Calu3 (cell line): ENCODE measurements at regions not wholly inside any gene's neighbourhood (a gene's known extent, or its start where the extent isn't known, plus 50 kb on each side); places are given as distances from the start of the nearest gene placed in this dataset.

Source experiments
- BruUV-seq: library from RNA; stranded (reverse); fragments of 400-500 nt; replicated peaks from 2 replicates; lab custom pipeline; 2021; lab: Mats Ljungman, UMichigan
- CTCF ChIA-PET: fragments of 300-600 bp; sonication (Branson Sonifier 250); formaldehyde crosslinking; loops from one replicate; lab custom pipeline; 2022; ENCODE audit warnings: antibody characterized with exemption; lab: Charles Lee
- DNase-seq: peaks from one replicate; pipeline ENCODE4 v3.0.0; 2022
- H3K27ac Mint-ChIP-seq: one replicate; pipeline ENCODE4 v1.8.0; 2022; ENCODE audit warnings: mixed read lengths; ENCODE audit not compliant: unreplicated experiment
- H3K27me3 Mint-ChIP-seq: one replicate; pipeline ENCODE4 v1.8.0; 2022; ENCODE audit warnings: mixed read lengths; ENCODE audit not compliant: unreplicated experiment
- H3K36me3 Mint-ChIP-seq: one replicate; pipeline ENCODE4 v1.8.0; 2022; ENCODE audit warnings: mild to moderate bottlenecking, moderate library complexity, mixed read lengths; ENCODE audit not compliant: insufficient read depth, unreplicated experiment
- H3K4me1 Mint-ChIP-seq: one replicate; pipeline ENCODE4 v1.8.0; 2022; ENCODE audit warnings: mild to moderate bottlenecking, low read depth, mixed read lengths; ENCODE audit not compliant: unreplicated experiment
- H3K4me3 Mint-ChIP-seq: one replicate; pipeline ENCODE4 v1.8.0; 2022; ENCODE audit warnings: mild to moderate bottlenecking, low read depth, moderate library complexity, mixed read lengths; ENCODE audit not compliant: unreplicated experiment
- H3K9me3 Mint-ChIP-seq: one replicate; pipeline ENCODE4 v1.8.0; 2022; ENCODE audit warnings: low read depth, mixed read lengths; ENCODE audit not compliant: unreplicated experiment
- intact Hi-C: fragments of 100-400 bp; cut with micrococcal nuclease; formaldehyde crosslinking; loops from one replicate; pipeline ENCODE4 v1.10.0; 2022; ENCODE audit not compliant: unreplicated experiment
- TF ChIP-seq, protein P1 (sequence below): fragments of 200-600 bp; IDR thresholded peaks from one replicate; pipeline ENCODE4 v1.8.0; 2022; ENCODE audit warnings: antibody characterized with exemption; ENCODE audit not compliant: unreplicated experiment

- CTCF ChIA-PET, result interaction anchor here (0.6 kb wide), 1 partner anchor 216 kb away, joined by 3 read pairs; no protein-coding TSS in a partner anchor
- intact Hi-C loops, result no loop called here
- Mint-ChIP-seq H3K27me3 (no peaks in the 10 kb centered on the region), H3K9me3 (peaks cover 6% of the 10 kb centered on the region), H3K4me1 (no peaks in the 10 kb centered on the region), H3K27ac (no peak overlapping the region), H3K4me3 (no peak overlapping the region), H3K36me3 (no peaks in the 10 kb centered on the region)
- DNase-seq, result no peak
- no TSS peak for BruUV-seq
- TF ChIP-seq, protein P1, sequence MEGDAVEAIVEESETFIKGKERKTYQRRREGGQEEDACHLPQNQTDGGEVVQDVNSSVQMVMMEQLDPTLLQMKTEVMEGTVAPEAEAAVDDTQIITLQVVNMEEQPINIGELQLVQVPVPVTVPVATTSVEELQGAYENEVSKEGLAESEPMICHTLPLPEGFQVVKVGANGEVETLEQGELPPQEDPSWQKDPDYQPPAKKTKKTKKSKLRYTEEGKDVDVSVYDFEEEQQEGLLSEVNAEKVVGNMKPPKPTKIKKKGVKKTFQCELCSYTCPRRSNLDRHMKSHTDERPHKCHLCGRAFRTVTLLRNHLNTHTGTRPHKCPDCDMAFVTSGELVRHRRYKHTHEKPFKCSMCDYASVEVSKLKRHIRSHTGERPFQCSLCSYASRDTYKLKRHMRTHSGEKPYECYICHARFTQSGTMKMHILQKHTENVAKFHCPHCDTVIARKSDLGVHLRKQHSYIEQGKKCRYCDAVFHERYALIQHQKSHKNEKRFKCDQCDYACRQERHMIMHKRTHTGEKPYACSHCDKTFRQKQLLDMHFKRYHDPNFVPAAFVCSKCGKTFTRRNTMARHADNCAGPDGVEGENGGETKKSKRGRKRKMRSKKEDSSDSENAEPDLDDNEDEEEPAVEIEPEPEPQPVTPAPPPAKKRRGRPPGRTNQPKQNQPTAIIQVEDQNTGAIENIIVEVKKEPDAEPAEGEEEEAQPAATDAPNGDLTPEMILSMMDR, result no peak
Measured at GRCh38 chr7:153422291-153423209, 629.6 kb upstream of the DPP6 start.

DNA sequence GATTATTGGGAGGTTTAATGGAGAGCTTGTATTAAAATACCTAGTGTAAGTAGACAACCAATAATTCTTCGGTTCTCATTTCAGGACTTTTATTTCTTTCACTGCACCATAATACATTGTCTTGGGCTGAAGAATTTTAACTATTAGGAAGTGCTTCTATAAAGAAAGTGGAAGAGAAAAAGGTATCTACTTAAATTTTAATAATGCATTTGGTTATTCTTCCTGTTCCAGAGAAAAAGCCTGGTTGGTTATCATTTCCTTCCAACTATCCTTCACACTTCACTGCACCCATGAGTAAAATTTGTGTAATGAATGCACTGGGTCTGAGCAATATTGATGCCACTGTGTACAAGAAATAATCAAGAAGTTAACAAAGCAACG is 629.0 kb upstream of the DPP6 start:
- no peak overlapping the region for H3K27ac Mint-ChIP-seq
- H3K4me3 Mint-ChIP-seq, result no peak overlapping the region
- H3K9me3 Mint-ChIP-seq, result peaks cover 6% of the 10 kb centered on the region
- CTCF ChIA-PET, result no interaction called here
- TF ChIP-seq, protein P1, result no peak
- intact Hi-C loops, result no loop called here
- no peaks in the 10 kb centered on the region for H3K4me1 Mint-ChIP-seq
- no TSS peak for BruUV-seq
- DNase-seq, result no peak
- H3K36me3 Mint-ChIP-seq, result no peaks in the 10 kb centered on the region
- H3K27me3 Mint-ChIP-seq, result no peaks in the 10 kb centered on the region

DNA sequence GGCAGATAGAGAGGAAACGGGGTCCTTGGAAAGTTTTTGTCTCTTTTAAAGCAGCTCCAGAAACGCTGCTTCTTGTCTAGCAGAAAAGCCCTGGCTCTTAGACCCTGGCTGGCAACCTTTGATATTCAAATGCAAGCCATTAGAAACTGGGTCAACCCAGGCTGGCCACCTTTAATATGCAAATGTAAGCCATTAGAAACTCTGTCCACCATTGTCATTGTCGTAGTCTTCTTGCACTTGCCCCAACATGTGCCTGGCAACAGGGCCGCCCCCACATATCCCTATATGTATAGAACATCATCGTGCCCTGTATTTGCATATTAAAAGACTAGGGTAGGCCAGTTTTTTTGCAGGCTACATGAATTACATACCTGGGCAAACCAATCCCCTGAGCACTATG is 621.3 kb upstream of the DPP6 start:
- no peaks in the 10 kb centered on the region for H3K36me3 Mint-ChIP-seq
- H3K9me3 Mint-ChIP-seq, result peaks cover 14% of the 10 kb centered on the region
- H3K27ac Mint-ChIP-seq, result no peak overlapping the region
- no peak overlapping the region for H3K4me3 Mint-ChIP-seq
- no peaks in the 10 kb centered on the region for H3K27me3 Mint-ChIP-seq
- no peak for DNase-seq
- TF ChIP-seq, protein P1, result no peak
- CTCF ChIA-PET, result no interaction called here
- no TSS peak for BruUV-seq
- intact Hi-C loops, result no loop called here
- no peaks in the 10 kb centered on the region for H3K4me1 Mint-ChIP-seq

DNA sequence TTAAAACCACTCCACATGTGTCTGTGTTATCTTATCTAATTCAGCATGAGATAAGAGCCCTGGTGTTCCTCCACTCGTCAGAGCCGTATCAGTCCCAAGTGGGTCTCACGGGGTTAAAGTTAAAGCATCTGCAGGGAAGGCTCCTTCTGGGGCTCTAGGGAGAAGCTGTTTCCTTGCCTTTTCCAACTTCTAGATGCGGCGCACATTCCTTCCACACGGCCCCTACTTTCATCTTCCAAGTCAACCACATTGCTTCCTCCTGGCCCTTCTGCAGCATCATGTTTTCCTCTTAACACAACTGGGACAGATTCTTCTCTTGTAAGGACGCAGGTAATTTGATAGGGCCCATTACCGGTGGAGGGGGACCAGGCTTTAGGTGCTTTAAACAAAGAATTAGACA is 620.1 kb upstream of the DPP6 start:
- no TSS peak for BruUV-seq
- intact Hi-C loops, result no loop called here
- CTCF ChIA-PET, result no interaction called here
- no peaks in the 10 kb centered on the region for H3K27me3 Mint-ChIP-seq
- DNase-seq, result no peak
- no peak overlapping the region for H3K27ac Mint-ChIP-seq
- TF ChIP-seq, protein P1, result no peak
- H3K36me3 Mint-ChIP-seq, result no peaks in the 10 kb centered on the region
- no peak overlapping the region for H3K4me3 Mint-ChIP-seq
- no peaks in the 10 kb centered on the region for H3K4me1 Mint-ChIP-seq
- peaks cover 18% of the 10 kb centered on the region for H3K9me3 Mint-ChIP-seq
